ENCODE measurements at regions not wholly inside any gene's neighbourhood (a gene's known extent, or its start where the extent isn't known, plus 50 kb on each side); places are given as distances from the start of the nearest gene placed in this dataset.
A peak's percentile ranks its signal among the peaks of the same experiment; 100 is the strongest.

- Histone ChIP-seq H3K27ac (ENCODE audit: low read length) (peak overlapping the region; percentile 10), H3K27me3 (ENCODE audit: control insufficient read depth, insufficient read depth, low read length) (no peaks in the 10 kb centered on the region), H3K36me3 (ENCODE audit: control insufficient read depth, insufficient read depth, low read length) (no peaks in the 10 kb centered on the region), H3K4me1 (ENCODE audit: control insufficient read depth, insufficient read depth, low read length) (peaks cover 30% of the 10 kb centered on the region), H3K4me3 (ENCODE audit: low read depth in 2 of 2, low read length in 2 of 2) (no peak overlapping the region), H3K9me3 (ENCODE audit: control insufficient read depth, insufficient read depth, low read depth, low read length) (no peaks in the 10 kb centered on the region)
- TF ChIP-seq REST (IDR thresholded peaks at IDR 0.05; ENCODE audit: insufficient read depth in 1 of 2, low read depth in 2 of 2, low read length in 1 of 2): no peak
- no peak for TF ChIP-seq TCF7L2 (IDR thresholded peaks at IDR 0.05; ENCODE audit: low read depth, low read length)
- no peak for TF ChIP-seq SIN3A (IDR thresholded peaks at IDR 0.05; ENCODE audit: borderline replicate concordance, insufficient read depth, low read depth, low read length)
- TF ChIP-seq CTCF (IDR thresholded peaks at IDR 0.05): no peak
- TF ChIP-seq POLR2AphosphoS5 (IDR thresholded peaks at IDR 0.05; ENCODE audit: low read depth, low read length): no peak
- DNase-seq (ENCODE audit: low read depth, low spot score): peak; percentile 98
- peak; percentile 71 for ATAC-seq
- BruUV-seq (replicated peaks): no TSS peak
- in situ Hi-C loops (cut with HindIII; ENCODE audit: low pct_unique_long_range_greater_than_20kb, low sequenced_read_pairs): no loop called here
- ChIA-PET CTCF (no interaction called here), POLR2A (interaction anchor here (0.6 to 1.0 kb wide), 3 partner anchors 90 to 369 kb away, joined by 5 to 8 read pairs (median 6); no protein-coding TSS in a partner anchor)
- intact Hi-C loops (cut with micrococcal nuclease; ENCODE audit: unreplicated experiment): no loop called here
Measured at GRCh38 chr2:47269316-47270232, 93.3 kb upstream of the CALM2 start.

- no peaks in the 10 kb centered on the region for H3K27me3 ChIP-seq (ENCODE audit: control insufficient read depth, insufficient read depth, low read length)
- POLR2A ChIA-PET: no interaction called here
- no peak overlapping the region for H3K27ac ChIP-seq (ENCODE audit: low read length)
- intact Hi-C loops (cut with micrococcal nuclease; ENCODE audit: unreplicated experiment) (no loop called here), in situ Hi-C loops (cut with HindIII; ENCODE audit: low pct_unique_long_range_greater_than_20kb, low sequenced_read_pairs) (no loop called here)
- peaks cover 26% of the 10 kb centered on the region for H3K4me1 ChIP-seq (ENCODE audit: control insufficient read depth, insufficient read depth, low read length)
- DNase-seq (ENCODE audit: low read depth, low spot score): no peak
- no peak overlapping the region for H3K4me3 ChIP-seq (ENCODE audit: low read depth in 2 of 2, low read length in 2 of 2)
- CTCF ChIA-PET: no interaction called here
- no peaks in the 10 kb centered on the region for H3K36me3 ChIP-seq (ENCODE audit: control insufficient read depth, insufficient read depth, low read length)
- BruUV-seq (replicated peaks): no TSS peak
- no peak for ATAC-seq
- TF ChIP-seq REST (IDR thresholded peaks at IDR 0.05; ENCODE audit: insufficient read depth in 1 of 2, low read depth in 2 of 2, low read length in 1 of 2) (no peak), SIN3A (IDR thresholded peaks at IDR 0.05; ENCODE audit: borderline replicate concordance, insufficient read depth, low read depth, low read length) (no peak), POLR2AphosphoS5 (IDR thresholded peaks at IDR 0.05; ENCODE audit: low read depth, low read length) (no peak), CTCF (IDR thresholded peaks at IDR 0.05) (no peak), TCF7L2 (IDR thresholded peaks at IDR 0.05; ENCODE audit: low read depth, low read length) (no peak)
- no peaks in the 10 kb centered on the region for H3K9me3 ChIP-seq (ENCODE audit: control insufficient read depth, insufficient read depth, low read depth, low read length)
Measured at GRCh38 chr2:47267711-47268086, 91.4 kb upstream of the CALM2 start.

Data from Panc1 (cell line).